NCI-H2196 (cell line): ENCODE measurements at regions not wholly inside any gene's neighbourhood (a gene's known extent, or its start where the extent isn't known, plus 50 kb on each side); places are given as distances from the start of the nearest gene placed in this dataset.
"Not testable (repeated sequence)": the region's sequence is repeated elsewhere in the genome, so short reads cannot be mapped to it uniquely, and the experiment has no call there.

ENCODE experiments used
- DNase-seq: peaks from one replicate; lab custom pipeline; 2025; ENCODE audit not compliant: unreplicated experiment; lab: John Stamatoyannopoulos, UW

DNA sequence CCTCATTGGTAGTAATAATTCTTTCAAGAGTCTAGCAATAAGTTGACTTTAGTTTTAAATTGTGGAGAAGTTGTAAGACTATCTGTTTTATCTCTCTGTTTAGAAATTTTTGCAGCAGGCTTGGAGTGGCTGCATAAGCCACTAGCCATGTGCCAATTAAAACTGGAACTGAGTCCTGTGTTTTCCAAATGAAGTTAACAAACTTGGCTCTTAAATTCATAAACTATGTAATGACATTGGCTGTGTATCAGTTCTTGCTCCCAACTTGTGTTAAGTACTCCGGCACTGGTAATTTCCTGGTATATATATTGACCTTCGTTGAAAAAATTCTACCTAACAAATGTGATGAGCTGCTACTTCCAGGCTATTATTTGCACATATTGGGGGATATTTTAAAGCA lies 420.4 kb downstream of the GBA3 start:
- no peak for DNase-seq

DNA sequence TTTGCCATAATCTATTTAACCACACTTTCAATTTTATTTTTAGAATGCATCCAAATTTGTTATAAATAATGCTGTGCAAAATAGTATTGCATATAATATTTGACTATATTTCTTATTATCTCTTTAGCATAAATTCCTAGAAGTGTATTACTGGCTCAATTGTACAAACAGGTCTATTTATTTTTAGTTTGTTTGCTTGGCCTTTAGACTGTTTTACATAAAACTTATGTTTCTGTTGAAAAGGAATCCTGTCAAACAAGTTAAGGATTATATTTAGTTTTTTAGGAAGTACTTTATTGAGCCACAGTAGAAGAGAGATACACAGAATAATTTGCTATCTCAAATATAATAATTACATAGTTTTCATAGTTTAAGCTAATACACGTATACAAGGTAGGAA lies 413.8 kb downstream of the GBA3 start:
- DNase-seq = no peak

DNA sequence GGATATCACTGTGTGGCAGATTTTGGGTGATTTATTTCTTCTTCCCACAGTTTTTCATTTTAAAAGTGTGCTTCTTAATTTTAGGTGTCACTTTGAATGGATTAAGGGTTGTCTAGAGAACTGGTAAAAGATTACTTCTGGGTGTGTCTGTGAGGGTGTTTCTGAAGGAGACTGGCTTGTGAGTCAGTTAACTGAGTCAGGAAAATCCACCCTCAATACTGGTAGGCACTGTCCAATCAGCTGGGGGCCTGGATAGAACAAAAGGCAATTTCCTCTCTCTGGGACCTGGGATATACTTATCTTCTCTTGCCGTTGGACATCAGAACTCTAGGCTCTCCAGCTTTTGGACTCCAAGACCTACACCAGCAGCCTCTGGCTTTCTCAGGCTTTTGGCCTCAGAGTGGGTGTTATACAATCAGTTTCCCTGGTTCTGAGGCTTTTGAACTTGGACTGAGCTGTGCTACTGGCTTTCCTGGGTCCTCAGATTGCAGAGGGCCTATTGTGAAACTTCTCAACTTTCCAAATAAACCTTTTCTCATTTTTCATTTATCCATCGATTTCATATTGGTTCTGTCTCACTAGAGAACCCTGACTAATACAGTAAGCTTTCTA lies 413.1 kb downstream of the GBA3 start:
- no peak for DNase-seq

DNA sequence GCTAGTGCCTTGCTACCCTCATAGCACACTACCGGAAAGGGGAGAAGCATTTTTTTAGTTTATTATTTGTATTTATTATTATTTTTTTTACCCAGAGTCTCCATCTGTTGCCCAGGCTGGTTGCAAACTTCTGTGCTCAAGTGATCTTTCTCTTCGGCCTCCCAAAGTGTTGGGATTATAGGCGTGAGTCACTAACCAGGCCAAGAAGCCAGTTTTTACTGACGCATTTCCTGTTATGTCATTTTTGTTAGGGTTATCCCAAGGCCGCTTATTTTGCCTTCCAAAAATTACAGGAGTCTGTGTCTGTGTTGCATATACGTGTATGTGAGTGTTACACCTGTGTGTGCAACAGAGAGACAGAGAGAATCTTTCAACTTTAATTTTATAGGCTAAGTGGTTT lies 404.5 kb downstream of the GBA3 start:
- DNase-seq = no peak

DNA sequence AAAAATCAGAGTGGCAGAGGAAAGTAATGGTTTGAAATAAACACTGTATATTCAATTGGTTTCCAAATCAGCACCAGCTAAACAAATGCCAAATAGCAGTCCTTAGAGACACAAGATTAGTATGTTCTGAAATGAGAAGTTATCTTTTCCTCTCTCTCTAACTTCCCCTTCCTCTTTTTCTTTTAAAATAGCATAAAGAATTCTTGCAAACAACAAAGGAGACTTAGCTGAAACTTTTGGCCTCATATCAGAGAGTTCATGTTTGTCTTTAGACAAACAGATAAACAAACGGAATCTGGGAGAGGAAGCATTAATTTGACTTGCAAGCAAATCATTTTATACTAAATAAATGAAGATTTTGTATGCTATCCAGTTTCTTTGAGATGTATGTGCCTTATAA lies 399.0 kb downstream of the GBA3 start:
- no peak for DNase-seq

DNA sequence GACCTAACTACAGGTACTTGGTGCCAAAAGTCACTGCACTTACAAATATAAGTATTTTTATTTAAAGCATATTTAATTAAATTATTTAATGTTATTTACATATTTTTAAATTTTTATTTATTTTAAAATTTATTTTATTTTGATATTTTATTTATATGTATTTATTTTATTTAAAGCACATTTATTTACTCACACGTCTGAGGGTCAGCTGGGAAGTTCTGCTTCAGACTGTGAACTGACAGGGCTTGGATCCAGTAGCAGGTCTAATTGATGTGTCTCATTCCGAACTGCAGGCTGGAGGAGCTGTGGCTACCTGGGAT lies 392.5 kb downstream of the GBA3 start:
- no peak for DNase-seq

DNA sequence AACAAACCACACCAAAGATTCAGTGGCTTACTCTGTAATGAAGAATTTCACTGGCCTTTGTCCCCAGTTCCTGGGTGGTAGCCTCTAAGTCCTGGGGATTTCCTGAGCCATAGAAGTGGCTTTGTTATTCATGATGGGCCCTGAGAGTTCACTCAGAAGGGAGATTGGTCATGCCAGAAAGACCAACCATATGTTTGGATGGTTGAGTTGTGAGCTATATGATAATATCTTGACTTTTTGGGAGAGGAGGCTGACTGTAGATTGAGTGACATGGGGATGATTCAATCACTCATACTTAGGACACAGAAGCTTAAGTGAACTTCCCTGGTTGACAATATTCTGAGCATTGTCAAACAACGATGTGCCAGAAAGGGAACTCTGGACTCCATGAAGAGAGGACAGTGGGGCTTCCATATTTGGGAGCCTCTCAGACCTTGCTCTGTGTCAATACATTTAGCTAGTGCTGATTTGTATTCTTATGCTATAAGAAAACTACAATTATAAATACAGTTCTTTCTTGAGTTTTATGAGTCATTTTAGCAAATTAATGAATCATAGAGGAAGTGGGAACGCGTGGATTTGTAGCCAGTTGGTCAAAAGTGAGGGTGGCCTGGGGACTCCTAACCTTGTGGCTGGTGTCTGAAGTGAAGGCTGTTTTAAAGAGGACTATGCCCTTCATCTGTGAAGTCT lies 392.0 kb downstream of the GBA3 start:
- no peak for DNase-seq

DNA sequence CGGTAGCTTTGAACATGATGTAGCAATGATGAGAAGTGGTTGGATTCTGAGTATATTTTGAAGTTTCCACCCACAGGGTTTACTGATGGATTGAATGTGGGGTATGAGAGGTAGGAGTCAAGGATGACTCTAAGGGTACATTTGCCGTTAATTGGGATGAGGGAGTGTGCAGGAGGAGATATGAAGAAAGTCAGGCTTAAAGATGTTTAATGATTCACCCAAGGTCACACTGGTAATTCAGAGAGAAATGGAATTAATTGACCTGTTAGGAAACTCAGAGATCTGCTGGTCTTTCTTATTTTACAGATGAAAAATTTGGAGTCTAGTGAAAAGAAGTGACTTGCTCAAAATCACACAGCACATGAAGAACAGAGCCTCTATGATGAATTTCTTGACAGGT lies 390.7 kb downstream of the GBA3 start:
- DNase-seq = no peak

DNA sequence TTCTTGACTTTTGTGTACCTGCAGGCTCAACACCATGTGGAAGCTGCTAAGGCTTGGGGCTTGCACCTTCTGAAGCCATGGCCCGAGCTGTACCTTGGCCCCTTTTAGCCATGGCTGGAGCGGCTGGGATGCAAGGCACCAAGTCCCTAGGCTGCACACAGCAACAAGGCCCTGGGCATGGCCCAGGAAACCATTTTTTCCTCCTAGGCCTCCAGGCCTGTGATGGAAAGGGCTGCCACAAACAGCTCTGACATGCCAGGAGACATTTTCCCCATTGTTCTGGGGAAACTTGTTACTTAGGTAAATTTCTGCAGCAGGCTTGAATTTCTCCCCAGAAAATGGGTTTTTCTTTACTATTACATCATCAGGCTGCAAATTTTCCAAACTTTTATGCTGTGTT lies 387.4 kb downstream of the GBA3 start:
- not testable (repeated sequence) for DNase-seq

DNA sequence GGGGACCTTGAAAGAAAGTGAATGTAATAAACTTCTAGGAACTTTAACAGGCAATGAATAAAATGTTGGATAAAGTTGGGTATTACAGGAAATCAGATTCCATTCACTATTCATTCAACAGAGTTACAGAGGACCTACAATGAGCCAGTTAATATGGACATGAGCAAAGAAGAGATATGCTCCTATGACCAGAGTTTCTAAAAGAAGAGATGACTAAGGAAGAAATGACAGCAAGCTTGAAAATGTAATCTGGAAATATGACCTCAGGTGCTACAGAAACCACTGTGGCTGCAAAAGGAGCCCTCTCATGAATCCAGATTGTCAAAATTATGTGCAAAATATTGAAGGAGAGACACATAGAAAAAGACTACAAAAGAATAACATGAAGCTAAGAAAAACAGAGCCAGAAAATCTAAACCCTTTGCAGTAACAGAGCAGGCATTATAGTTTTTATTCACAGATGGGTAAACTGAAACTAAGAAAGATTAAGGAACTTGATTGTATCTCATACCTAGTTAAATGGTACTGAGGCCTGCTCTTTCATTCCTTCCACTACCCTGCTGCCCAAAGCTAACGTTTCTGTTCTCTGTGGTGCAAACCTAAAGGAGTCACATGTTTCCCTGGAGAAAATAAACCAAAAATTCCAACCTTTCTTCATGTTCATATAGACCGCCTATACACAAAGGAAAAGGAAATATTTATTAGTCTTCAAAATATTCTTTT lies 378.3 kb downstream of the GBA3 start:
- no peak for DNase-seq

DNA sequence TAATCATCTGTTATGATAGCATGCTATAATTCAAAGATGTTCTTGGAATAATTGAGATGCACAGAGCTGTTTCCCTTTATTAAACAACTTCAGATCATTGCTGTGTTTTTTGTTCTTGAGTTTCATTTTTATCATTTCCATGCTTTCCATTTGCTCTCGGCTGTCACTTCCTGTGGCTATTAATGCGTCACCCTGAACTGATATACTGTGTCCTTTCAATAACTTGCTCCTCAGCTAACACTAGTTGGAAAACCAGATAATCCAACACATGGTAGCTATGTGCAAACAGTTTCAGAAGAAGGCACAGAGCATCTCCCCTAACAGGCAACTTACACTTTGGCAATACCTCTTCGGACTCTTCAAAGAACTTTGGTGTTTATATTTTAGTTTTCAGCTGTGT lies 376.0 kb downstream of the GBA3 start:
- DNase-seq = no peak

DNA sequence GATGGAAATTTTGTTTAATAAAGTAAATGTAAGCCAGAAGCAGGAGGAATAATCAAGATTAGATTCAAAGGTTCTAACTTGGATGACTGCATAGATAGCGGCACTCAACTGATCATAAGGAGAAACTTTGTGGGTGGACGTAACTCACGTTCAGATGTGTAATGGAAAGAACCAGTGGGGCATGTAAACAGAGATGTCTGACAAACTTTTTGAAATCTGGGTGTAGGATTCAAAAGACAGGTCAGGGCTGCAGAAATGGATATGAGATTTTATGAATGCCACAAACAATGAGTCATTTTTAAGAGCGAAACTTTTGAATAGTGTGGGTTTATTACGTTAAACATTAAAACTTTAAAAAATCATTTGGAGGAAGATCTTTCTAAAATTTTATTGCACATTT lies 375.6 kb downstream of the GBA3 start:
- no peak for DNase-seq

DNA sequence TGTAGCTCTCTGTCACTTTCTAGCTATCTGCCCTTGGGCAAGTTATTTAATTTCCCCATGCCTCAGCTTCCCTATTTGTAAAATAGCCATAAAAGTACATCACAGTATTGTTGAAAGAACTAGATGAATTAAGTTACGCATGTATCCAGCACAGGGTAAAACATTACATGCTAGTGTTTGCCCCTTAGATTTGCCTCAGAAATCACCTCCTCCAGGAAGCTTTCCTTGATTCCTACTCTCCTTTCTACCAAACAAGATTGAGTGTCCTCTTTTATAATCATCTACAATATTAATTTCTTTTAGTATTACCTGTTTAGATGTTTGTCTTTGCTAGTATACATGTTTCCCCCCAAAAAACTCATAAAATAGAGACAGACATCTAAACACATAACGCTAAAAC lies 369.5 kb downstream of the GBA3 start:
- no peak for DNase-seq

DNA sequence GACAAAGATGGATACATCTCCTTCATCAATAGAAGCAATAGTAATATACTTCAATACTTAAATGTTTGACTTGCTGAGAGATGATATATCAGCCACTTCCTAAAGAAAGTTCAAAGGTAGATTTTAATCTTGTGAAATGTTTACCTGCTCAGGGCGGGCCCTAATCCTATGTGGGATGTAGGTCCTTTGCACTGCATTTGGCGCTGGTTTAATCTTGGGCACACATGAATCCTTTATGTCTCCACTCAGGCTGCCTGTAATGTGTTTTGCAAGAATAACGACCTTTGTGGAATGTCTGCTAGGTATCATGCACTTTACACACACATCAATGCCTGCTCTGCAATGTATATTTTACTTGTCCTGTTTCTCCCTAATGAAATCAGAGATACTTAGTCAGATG lies 368.7 kb downstream of the GBA3 start:
- no peak for DNase-seq

DNA sequence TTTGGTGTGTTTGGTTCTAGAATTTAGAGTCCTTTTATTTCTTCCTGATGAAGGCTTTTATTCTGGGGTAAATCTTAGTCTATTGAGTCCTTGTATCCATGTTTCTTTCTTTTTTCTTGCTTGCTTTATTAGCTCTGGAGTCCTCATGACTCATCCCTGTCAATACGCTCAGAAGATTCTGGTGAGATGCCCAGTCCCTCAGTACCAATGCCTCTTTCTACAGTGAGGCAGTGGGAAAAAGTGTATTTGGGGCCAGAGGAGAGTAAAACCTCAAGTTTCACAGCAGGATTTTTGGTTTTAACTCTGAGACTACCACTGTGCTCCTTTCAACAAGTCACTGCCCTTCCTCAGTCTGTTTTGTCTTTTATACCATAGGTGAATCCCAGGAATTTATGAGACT lies 368.0 kb downstream of the GBA3 start:
- no peak for DNase-seq

DNA sequence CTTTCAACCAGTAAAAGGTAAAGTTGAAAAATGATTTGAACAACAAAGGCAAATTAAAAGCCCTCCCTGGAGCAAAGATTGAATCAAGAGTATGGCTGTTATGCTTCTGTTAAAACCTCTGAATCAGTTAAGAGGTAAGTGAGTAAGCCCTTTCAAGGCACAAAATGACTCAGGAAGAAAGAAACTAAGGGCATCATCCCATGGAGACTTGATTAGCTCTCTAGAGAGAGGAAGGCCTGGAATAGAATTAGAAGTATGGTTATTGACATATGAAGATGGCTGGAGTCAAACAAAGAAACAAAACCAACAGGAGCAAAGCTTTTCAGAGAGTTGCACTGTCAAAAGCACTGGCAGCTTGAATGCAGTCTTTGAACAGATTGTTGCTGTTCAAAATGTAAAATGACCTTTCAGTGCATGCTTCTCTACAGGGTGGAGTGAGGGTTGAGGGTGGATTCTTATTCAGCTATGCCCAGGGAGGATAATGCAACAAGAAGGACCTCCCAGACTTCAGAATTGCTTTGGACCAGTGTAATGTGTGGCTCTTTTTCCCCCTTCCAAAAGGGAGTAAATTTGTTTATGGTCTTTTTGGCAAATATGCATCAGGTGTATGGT lies 365.5 kb downstream of the GBA3 start:
- DNase-seq = no peak

DNA sequence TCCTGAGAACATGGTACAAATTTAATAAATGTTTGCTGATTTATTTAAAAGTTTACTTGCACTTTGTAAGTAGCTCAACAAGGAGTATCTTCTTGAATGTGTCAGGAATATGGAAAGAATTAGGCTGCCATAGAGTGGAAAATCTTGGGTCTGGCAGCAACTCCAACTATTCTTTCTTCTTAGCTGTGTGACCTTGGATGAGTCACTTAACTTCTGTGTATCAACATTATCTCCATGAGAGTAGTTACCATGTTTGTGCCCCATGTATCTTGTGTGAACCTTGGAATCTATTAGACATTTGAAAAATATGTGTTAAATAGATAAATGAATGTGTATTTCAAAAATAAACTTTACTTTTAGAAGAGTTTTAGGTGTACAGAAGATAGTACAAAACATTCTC lies 348.8 kb downstream of the GBA3 start:
- DNase-seq = no peak

DNA sequence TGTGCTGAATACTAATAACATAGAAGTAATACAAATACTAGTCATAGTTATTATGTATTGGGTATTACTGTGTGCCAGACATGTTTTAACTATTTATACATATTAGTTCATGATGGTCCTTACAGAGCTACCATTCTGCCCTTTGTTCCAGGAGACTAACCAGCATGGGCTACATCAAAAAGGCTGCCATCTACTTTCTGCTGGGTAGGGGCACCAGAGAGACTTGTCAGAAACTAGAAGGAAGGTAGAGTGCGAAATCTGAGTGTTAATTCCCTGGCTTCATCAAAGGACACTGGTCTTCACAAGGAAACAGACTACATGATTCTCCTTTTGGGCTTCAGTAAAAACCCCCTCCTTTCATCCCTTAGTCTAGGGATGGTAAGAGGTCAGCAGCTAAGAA lies 347.8 kb downstream of the GBA3 start:
- no peak for DNase-seq

DNA sequence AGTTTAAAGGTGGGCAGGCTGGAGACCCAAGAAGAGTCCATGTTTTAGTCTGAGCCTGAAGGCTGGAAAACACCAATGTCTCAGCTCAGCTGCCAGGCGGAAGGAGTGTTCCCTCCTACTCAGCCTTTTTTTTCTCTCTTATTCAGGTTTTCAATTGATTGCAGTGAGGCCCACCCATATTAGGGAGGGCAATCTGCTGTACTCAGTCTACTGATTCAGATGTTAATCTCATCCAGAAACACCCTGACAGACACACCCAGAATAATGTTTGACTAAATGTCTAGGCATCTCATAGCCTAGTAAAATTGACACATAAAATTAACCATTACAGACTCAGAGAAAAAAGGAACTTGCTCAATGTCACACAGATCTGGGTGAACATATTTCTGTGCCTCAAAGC lies 347.1 kb downstream of the GBA3 start:
- DNase-seq = no peak

DNA sequence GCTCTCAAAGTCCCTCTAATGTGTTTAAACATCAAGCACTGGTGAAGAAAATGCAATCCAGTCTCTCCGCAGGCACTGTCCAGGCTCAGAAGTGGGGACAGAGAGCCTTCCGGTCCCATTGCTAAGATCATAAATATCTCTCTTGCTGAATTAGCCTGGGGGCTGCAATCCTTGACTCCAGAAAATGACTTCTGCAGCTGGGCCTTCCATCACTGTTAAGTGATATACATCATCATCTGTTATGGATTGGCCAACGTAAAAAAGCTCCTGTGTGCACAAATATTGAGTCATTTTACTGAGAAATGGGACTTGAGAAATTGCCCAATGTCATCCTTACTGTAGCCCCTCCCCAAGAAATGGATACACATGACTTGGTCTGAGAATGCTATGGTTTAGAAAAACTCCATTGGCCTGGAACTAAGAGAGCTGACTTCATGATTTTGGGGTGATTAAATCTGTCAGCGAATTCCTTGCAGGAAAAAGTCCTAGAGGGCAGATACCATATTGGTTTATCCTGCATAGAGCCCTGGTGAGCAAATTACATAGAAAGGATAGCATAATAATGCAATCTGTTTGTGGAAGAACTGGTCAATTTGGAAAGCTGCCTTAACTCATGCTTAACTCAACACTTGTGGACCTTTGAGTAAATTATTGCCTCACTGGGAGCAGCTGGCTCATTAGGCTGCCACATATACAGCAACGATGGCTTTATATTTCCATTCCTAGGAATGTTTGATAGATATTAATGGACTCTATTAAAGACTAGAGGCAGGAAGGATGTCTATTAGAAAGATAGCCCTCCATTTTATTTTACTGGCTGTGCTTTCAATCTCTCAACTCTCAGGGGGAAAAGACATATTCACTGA lies 346.1 kb downstream of the GBA3 start:
- DNase-seq = no peak

DNA sequence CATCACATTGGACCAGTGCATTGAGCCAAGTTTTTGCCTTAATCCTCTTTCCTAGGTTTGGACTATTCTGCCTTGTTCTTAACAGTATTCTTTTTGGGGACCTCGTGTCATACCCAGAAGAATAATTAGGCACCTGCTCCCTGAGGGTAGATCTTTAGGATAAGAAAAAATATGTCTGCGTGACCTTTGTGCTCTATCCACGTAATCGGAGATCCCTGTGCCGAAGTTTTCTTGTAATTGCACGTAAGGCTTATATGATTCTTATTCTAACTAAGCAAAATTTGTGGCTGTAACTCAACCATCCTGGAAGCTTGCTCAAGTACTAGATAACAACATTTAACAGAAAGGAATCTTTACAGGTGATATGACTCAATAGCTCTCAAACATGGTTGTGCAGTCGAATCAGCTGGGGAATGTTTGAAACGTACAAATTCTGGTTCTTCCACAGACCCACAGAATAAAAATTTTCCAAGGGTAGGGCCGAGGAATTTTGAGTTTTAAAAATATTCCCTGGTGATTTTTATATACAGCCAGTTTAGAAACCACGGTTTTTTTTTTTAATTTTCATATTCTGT lies 344.3 kb downstream of the GBA3 start:
- DNase-seq = no peak
